Skeletal muscle satellite cell (primary cell): ENCODE measurements at regions not wholly inside any gene's neighbourhood (a gene's known extent, or its start where the extent isn't known, plus 50 kb on each side); places are given as distances from the start of the nearest gene placed in this dataset.

ENCODE experiments used
- H3K27me3 ChIP-seq: 2 replicates; pipeline ENCODE4 v1.7.0; 2013; ENCODE audit warnings: low read length; ENCODE audit not compliant: control insufficient read depth, insufficient read depth
- H3K36me3 ChIP-seq: 2 replicates; pipeline ENCODE4 v1.7.0; 2013; ENCODE audit warnings: mild to moderate bottlenecking, control low read depth, low read length; ENCODE audit not compliant: insufficient read depth
- H3K4me1 ChIP-seq: 2 replicates; pipeline ENCODE4 v1.7.0; 2013; ENCODE audit warnings: low read length; ENCODE audit not compliant: control insufficient read depth, insufficient read depth
- H3K4me2 ChIP-seq: 2 replicates; pipeline ENCODE4 v1.7.0; 2013; ENCODE audit warnings: mild to moderate bottlenecking, low read length
- H3K4me3 ChIP-seq: 2 replicates; pipeline ENCODE4 v1.7.0; 2013; ENCODE audit warnings: low read length
- H3K9ac ChIP-seq: 2 replicates; pipeline ENCODE4 v1.7.0; 2013; ENCODE audit warnings: mild to moderate bottlenecking, low read depth, low read length, moderate library complexity
- H3K9me3 ChIP-seq: replicated peaks from 2 replicates; pipeline ENCODE4 v1.7.0; 2013; ENCODE audit warnings: mild to moderate bottlenecking, control low read depth, low read length

- Histone ChIP-seq H3K27me3 (no peaks in the 10 kb centered on the region), H3K4me1 (no peaks in the 10 kb centered on the region), H3K36me3 (no peaks in the 10 kb centered on the region), H3K9me3 (no peaks in the 10 kb centered on the region), H3K4me3 (no peak overlapping the region), H3K4me2 (no peak overlapping the region), H3K9ac (no peak overlapping the region)
Measured at GRCh38 chr6:155710704-155711103, 255.1 kb upstream of the NOX3 start.

- H3K27me3 ChIP-seq = no peaks in the 10 kb centered on the region
- no peak overlapping the region for H3K4me2 ChIP-seq
- H3K9ac ChIP-seq = no peak overlapping the region
- H3K9me3 ChIP-seq = no peaks in the 10 kb centered on the region
- no peaks in the 10 kb centered on the region for H3K36me3 ChIP-seq
- no peak overlapping the region for H3K4me3 ChIP-seq
- no peaks in the 10 kb centered on the region for H3K4me1 ChIP-seq
Measured at GRCh38 chr6:155709262-155709661, 253.6 kb upstream of the NOX3 start.

DNA sequence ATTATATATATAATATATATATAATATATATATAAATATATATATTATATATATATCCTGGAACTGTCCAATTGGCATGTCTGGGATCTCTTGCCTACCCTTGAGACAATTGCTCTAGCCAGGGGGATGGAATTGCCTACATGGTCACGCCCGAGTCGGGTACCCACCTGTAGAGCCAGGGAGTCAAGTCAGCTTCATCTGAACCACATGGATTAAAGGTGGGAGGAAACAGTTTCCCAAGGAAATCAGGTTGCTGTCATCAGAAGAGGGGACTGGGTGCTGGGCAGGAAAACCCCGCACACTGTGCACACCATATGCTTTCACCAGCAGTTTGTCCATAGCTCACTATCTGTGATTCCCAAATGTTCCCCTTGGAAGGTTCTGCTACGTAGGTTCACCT is 252.5 kb upstream of the NOX3 start:
- no peaks in the 10 kb centered on the region for H3K36me3 ChIP-seq
- H3K9me3 ChIP-seq = no peaks in the 10 kb centered on the region
- H3K4me2 ChIP-seq = no peak overlapping the region
- no peaks in the 10 kb centered on the region for H3K4me1 ChIP-seq
- H3K27me3 ChIP-seq = no peaks in the 10 kb centered on the region
- H3K9ac ChIP-seq = no peak overlapping the region
- no peak overlapping the region for H3K4me3 ChIP-seq

DNA sequence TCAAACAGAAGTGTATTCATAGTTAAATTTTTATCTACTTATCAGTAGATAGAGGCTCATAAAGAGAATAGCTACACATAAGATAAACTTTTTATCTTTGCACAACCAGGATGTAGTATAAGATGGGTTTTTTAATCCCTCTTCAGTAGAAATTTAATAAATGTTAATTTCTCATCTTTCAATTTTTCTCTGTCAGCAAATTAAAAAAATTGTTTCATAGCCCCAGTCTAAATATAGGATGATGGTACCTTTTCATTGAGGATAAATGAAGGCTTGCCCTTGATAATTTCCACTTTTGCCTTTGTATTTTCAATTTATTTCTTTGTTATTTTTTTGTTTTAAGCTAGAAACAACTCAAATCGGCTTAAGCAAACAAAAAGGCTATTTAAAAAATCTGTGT is 251.2 kb upstream of the NOX3 start:
- H3K4me3 ChIP-seq = no peak overlapping the region
- no peaks in the 10 kb centered on the region for H3K27me3 ChIP-seq
- no peak overlapping the region for H3K9ac ChIP-seq
- H3K4me1 ChIP-seq = no peaks in the 10 kb centered on the region
- no peaks in the 10 kb centered on the region for H3K36me3 ChIP-seq
- H3K9me3 ChIP-seq = no peaks in the 10 kb centered on the region
- no peak overlapping the region for H3K4me2 ChIP-seq

- no peak overlapping the region for H3K4me2 ChIP-seq
- H3K36me3 ChIP-seq = no peaks in the 10 kb centered on the region
- no peak overlapping the region for H3K9ac ChIP-seq
- no peaks in the 10 kb centered on the region for H3K4me1 ChIP-seq
- no peak overlapping the region for H3K4me3 ChIP-seq
- H3K9me3 ChIP-seq = no peaks in the 10 kb centered on the region
- H3K27me3 ChIP-seq = no peaks in the 10 kb centered on the region
Measured at GRCh38 chr6:155706341-155706740, 250.7 kb upstream of the NOX3 start.

GRCh38 chr6:155701342-155701741 is 245.7 kb upstream of the NOX3 start:
- no peaks in the 10 kb centered on the region for H3K27me3 ChIP-seq
- no peak overlapping the region for H3K4me3 ChIP-seq
- H3K9me3 ChIP-seq = no peaks in the 10 kb centered on the region
- H3K4me1 ChIP-seq = no peaks in the 10 kb centered on the region
- H3K4me2 ChIP-seq = no peak overlapping the region
- H3K9ac ChIP-seq = no peak overlapping the region
- no peaks in the 10 kb centered on the region for H3K36me3 ChIP-seq

- H3K27me3 ChIP-seq = no peaks in the 10 kb centered on the region
- H3K4me2 ChIP-seq = no peak overlapping the region
- H3K4me3 ChIP-seq = no peak overlapping the region
- no peaks in the 10 kb centered on the region for H3K36me3 ChIP-seq
- H3K9ac ChIP-seq = no peak overlapping the region
- H3K4me1 ChIP-seq = no peaks in the 10 kb centered on the region
- no peaks in the 10 kb centered on the region for H3K9me3 ChIP-seq
Measured at GRCh38 chr6:155695495-155695894, 239.9 kb upstream of the NOX3 start.

DNA sequence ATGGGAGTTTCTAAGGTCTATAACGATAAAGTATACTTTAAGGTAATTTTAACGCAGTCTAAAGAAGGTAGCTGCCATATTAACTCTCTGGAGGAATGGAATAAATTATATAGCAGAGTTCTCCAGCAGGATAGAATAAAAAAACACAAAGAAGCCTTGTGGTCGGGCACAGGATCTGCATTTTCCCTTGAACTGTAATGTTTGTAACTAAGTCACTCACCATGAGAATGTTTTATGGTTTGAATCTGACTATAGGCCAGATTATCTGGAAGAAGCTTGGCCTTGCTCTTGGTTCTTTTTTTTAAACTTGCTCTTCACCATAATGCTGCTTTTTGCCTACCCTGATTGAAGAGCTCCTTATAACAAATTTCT is 238.8 kb upstream of the NOX3 start:
- H3K4me1 ChIP-seq = no peaks in the 10 kb centered on the region
- no peaks in the 10 kb centered on the region for H3K27me3 ChIP-seq
- no peak overlapping the region for H3K4me2 ChIP-seq
- no peak overlapping the region for H3K4me3 ChIP-seq
- H3K36me3 ChIP-seq = no peaks in the 10 kb centered on the region
- no peaks in the 10 kb centered on the region for H3K9me3 ChIP-seq
- H3K9ac ChIP-seq = no peak overlapping the region

DNA sequence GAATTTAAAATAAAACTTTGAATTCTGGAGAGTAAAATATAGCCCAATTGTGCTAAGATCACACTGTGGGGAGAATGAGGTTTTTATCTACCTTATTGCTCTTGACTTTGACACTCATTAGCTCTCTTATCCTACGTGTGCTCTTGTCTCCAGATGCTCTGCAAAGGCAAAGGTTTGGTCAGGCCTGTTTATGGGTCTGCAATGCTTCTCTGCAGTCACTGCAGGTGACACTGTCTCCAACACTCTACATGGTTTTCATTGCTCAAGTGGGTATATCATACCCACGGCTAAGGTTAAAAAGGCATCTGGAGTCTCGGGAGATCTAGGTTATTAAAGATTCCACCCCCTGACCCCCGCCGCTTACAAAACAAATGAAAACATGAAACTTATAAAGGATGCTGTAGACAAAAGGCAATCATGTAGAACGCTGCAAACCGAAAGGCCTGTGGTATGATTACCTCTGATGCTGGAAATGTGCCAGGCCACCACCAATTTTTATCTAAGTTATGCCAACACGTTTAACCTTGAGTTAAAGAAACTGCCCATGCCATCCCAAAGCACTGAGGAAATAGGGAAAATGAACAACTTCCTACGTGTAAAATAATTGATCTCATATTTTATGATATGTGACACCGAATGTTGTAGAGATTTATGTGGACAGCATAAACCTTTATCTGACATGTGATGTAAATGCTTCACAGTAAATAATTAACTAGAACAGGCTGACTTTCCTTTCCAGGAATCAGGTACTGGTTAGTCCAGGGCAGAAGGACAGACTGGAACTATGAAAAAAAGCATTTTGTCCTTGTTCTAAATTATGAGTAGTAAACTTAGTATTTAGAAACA is 238.2 kb upstream of the NOX3 start:
- H3K36me3 ChIP-seq = no peaks in the 10 kb centered on the region
- H3K4me1 ChIP-seq = no peaks in the 10 kb centered on the region
- no peaks in the 10 kb centered on the region for H3K9me3 ChIP-seq
- no peak overlapping the region for H3K4me3 ChIP-seq
- H3K9ac ChIP-seq = no peak overlapping the region
- H3K27me3 ChIP-seq = no peaks in the 10 kb centered on the region
- no peak overlapping the region for H3K4me2 ChIP-seq

DNA sequence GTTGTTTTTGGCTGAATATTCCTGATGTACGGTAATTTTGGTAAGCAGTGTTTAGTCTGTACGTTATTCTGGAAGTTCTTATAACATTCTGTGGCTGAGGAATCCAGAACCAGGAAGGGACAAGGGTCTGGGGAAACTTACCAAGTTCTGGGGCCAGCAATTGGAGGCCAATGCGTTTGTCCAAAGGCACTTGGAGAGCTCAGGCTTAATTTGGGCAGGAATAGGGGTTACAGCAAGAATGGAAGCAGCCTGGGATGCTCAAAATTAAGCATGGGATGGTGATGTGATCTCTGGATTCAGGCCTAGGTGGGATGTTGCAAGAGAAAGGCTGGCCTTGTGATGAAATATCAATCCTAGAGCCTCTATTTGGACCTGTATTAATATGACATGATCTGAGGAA is 235.2 kb upstream of the NOX3 start:
- Histone ChIP-seq H3K27me3 (no peaks in the 10 kb centered on the region), H3K9me3 (no peaks in the 10 kb centered on the region), H3K36me3 (no peaks in the 10 kb centered on the region), H3K4me1 (no peaks in the 10 kb centered on the region), H3K9ac (no peak overlapping the region), H3K4me2 (no peak overlapping the region), H3K4me3 (no peak overlapping the region)

- no peaks in the 10 kb centered on the region for H3K27me3 ChIP-seq
- no peaks in the 10 kb centered on the region for H3K4me1 ChIP-seq
- no peak overlapping the region for H3K4me2 ChIP-seq
- no peak overlapping the region for H3K4me3 ChIP-seq
- no peaks in the 10 kb centered on the region for H3K36me3 ChIP-seq
- H3K9ac ChIP-seq = no peak overlapping the region
- no peaks in the 10 kb centered on the region for H3K9me3 ChIP-seq
Measured at GRCh38 chr6:155687645-155688044, 232.0 kb upstream of the NOX3 start.

GRCh38 chr6:155684416-155685196 is 229.0 kb upstream of the NOX3 start:
- H3K27me3 ChIP-seq = no peaks in the 10 kb centered on the region
- H3K4me1 ChIP-seq = no peaks in the 10 kb centered on the region
- H3K9ac ChIP-seq = no peak overlapping the region

More at GRCh38 chr6:155684416-155685196, 229.0 kb upstream of the NOX3 start:
- Histone ChIP-seq H3K36me3 (no peaks in the 10 kb centered on the region), H3K4me2 (no peak overlapping the region), H3K9me3 (no peaks in the 10 kb centered on the region), H3K4me3 (no peak overlapping the region)
